ENCODE measurements at regions not wholly inside any gene's neighbourhood (a gene's known extent, or its start where the extent isn't known, plus 50 kb on each side); places are given as distances from the start of the nearest gene placed in this dataset.

- DNase-seq (ENCODE audit: low spot score) = peak; percentile 78
These were observed 86.8 kb upstream of the STEAP1B start for GRCh38 chr7:22586786-22587140.

GRCh38 chr7:22586101-22586785, 86.3 kb upstream of the STEAP1B start:
- no peak for DNase-seq (ENCODE audit: low spot score)

- DNase-seq (ENCODE audit: low spot score) = no peak
These were observed 84.2 kb upstream of the STEAP1B start for GRCh38 chr7:22584179-22584578.

GRCh38 chr7:22582863-22583622, 83.1 kb upstream of the STEAP1B start:
- DNase-seq (ENCODE audit: low spot score) = peak; percentile 70

- DNase-seq (ENCODE audit: low spot score) = no peak
These were observed 81.1 kb upstream of the STEAP1B start for GRCh38 chr7:22581099-22581498.

GRCh38 chr7:22579961-22580360, 80.0 kb upstream of the STEAP1B start:
- no peak for DNase-seq (ENCODE audit: low spot score)

- no peak for DNase-seq (ENCODE audit: low spot score)
These were observed 78.2 kb upstream of the STEAP1B start for GRCh38 chr7:22578007-22578733.

- DNase-seq (ENCODE audit: low spot score) = peak; percentile 18
These were observed 77.5 kb upstream of the STEAP1B start for GRCh38 chr7:22577470-22578001.

GRCh38 chr7:22576612-22577469, 76.9 kb upstream of the STEAP1B start:
- no peak for DNase-seq (ENCODE audit: low spot score)

GRCh38 chr7:22574754-22575520, 74.9 kb upstream of the STEAP1B start:
- no peak for DNase-seq (ENCODE audit: low spot score)

GRCh38 chr7:22572937-22573336, 72.9 kb upstream of the STEAP1B start:
- no peak for DNase-seq (ENCODE audit: low spot score)

- DNase-seq (ENCODE audit: low spot score) = no peak
These were observed 72.3 kb upstream of the STEAP1B start for GRCh38 chr7:22572292-22572691.

GRCh38 chr7:22571766-22572165, 71.8 kb upstream of the STEAP1B start:
- DNase-seq (ENCODE audit: low spot score) = no peak

- no peak for DNase-seq (ENCODE audit: low spot score)
These were observed 69.8 kb upstream of the STEAP1B start for GRCh38 chr7:22569586-22570321.

GRCh38 chr7:22566592-22566991, 66.6 kb upstream of the STEAP1B start:
- no peak for DNase-seq (ENCODE audit: low spot score)

GRCh38 chr7:22566176-22566575, 66.2 kb upstream of the STEAP1B start:
- DNase-seq (ENCODE audit: low spot score) = no peak

GRCh38 chr7:22565315-22565811, 65.4 kb upstream of the STEAP1B start:
- DNase-seq (ENCODE audit: low spot score) = no peak

- DNase-seq (ENCODE audit: low spot score) = no peak
These were observed 64.6 kb upstream of the STEAP1B start for GRCh38 chr7:22564511-22565045.

- no peak for DNase-seq (ENCODE audit: low spot score)
These were observed 63.7 kb upstream of the STEAP1B start for GRCh38 chr7:22563621-22564241.
